ENCODE measurements at regions not wholly inside any gene's neighbourhood (a gene's known extent, or its start where the extent isn't known, plus 50 kb on each side); places are given as distances from the start of the nearest gene placed in this dataset.

DNA sequence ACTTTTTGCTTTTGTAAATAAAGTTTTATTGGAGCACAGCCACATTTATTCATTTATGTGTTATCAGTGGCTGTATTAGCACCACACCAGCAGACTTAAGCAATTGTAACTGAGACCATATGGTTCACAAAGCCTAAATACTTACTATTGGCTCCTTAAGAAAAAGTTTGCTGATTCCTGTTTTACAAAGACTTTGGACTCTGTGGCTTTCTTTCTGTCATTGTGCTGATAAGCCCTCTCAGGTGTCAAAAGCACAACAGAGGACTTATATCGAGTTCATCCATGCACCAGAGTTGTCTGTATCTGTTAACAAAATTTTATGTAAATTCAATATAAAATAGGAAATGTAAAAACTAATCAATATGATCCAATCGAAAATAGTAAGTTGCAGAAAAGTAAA is 55.6 kb upstream of the PCSK5 start:
- no peak for TF ChIP-seq CTCF (IDR thresholded peaks at IDR 0.05 in 2 of 3, conservative IDR thresholded peaks at IDR 0.05 in 1 of 3; ENCODE audit: borderline replicate concordance in 1 of 3, insufficient read depth in 1 of 3, low read depth in 2 of 3, low read length in 2 of 3)
- TF ChIP-seq CBX3 (IDR thresholded peaks at IDR 0.05; ENCODE audit: low read depth), result no peak
